ENCODE measurements at regions not wholly inside any gene's neighbourhood (a gene's known extent, or its start where the extent isn't known, plus 50 kb on each side); places are given as distances from the start of the nearest gene placed in this dataset.

DNA sequence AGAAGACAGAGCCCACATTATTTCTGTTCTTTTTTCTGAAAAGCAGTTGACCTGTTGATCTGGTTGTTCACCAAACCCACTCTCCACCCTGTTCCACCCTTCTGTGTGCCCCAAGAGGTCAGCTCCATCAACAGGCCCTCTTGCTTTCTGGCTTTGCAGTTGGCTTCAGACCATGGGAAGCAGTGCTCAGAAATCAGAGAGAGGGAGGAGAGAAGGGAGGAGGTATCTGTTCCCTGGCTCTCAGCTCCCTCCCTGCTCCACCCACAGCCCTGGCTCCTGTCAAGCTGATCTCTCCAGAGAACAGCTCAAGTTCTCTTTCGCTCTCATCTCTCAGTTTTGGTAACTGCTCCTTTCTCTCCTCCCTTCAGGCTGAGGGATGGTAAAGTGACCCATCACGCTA lies 144.2 kb upstream of the RAI14 start:
- no peak for DNase-seq

DNA sequence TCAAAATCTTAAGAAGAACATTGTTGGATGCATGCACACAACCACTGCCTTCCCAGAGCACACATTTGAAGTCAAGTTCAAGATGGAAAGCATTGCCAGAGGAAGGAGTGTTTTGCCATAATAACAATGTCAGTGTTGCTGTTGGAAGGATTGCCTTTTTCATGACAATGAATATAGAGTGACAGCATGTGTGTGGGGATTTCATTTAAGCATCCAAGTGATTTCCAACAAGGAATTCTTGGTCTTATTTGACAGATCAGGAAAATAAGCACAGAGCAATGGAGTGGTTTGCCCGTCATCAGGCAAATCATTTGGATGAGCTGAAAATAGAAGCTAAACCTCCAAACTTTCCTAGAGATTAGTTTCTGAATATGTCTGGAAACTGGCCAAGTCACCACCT lies 140.0 kb upstream of the RAI14 start:
- DNase-seq = no peak

DNA sequence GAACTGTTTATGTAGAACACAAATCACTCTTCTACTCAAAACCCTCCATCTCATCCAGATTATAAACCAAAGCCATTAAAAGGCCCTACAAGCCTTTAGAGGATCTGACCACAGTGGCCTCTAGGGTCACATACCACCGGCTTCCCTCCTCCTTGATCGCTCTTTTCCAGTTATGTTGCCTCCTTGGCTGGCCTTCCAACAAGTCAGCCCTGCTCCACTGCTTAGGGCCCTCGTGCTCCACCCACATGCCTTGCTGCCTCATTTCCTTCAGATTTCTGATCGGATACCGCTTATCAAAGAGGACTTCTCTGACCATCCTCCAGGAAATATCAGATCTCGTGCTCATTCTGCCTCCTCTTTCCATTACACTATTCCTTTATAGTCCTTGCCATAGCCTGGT lies 139.4 kb upstream of the RAI14 start:
- DNase-seq = no peak

DNA sequence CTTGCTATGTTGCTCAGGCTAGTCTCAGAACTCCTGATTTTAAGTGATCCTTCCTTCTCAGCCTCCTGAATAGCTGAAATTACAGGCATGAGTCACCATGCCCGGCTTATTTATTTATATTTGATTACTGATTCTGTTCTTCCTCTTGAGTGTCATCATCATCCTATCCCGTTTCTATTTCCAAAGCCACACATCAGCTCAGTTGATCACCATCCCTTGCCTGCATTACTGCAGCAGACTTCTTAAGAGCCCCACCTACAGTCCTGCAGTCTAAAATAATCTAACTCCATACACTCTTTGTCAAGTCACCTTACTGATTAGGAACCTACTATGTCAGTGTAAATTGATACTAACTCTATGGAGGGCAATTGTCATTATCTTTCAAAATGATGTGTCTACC lies 138.9 kb upstream of the RAI14 start:
- no peak for DNase-seq

DNA sequence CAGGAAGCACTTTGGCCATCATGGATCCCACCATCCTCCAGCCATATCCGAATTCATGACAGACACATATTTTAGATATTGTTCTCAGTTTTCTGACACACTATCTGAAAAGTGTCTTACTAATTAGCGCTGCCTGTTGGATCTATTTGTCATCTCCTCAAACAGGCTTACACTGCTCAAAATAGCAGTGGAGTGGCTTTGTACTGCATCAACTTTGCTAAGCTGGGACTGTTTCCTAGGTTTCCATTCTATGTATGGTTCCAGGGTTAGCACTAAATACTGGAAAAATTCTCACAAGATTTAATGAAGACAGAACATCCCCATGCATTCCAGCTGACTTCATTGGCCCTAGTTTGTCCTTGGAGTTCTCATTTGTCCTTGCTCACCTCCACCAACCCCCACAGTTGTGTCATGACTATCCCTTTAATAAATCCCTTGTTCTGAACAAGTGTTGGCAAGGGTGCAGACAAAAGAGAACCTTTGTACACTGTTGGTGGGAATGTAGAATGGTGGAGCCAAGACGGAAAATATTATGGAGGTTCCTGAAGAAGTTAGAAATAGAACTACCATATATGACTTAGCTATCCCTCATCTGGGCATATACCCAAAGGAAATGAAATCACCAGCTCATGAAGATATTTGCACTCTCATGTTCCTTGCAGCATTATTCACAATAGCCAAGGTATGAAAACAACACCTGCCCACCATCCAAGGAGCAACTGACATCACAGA lies 136.5 kb upstream of the RAI14 start:
- DNase-seq = no peak

DNA sequence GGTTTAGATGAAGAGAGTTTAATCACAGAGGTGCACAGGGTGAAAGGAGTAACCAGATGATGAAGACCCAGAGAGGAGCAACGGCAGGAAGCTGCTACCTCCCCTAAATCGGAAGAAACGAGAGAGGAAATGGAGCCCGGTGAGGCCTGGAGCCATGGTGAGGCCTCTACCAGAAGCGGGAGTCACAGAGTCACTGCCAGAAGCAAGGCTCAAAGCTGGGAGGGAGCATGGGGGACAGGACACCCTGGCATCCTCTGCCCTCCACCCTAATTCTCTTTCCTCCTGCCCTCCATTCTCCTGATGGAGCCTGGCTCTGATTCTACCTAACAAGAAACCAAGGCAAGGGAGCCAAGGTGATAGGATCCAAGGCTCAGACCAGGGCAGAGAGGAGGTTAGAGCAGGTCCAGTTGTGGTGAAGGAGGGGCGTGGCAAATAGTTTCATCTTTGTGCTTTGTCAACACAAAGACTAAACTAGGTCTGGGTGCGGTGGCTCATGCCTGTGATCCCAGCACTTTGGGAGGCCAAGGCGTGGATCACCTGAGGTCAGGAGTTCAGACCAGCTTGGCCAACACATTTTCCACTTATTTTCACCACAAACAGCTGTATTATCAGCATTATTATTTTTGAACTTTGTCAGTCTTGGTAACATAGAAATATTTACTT lies 134.4 kb upstream of the RAI14 start:
- DNase-seq = no peak

DNA sequence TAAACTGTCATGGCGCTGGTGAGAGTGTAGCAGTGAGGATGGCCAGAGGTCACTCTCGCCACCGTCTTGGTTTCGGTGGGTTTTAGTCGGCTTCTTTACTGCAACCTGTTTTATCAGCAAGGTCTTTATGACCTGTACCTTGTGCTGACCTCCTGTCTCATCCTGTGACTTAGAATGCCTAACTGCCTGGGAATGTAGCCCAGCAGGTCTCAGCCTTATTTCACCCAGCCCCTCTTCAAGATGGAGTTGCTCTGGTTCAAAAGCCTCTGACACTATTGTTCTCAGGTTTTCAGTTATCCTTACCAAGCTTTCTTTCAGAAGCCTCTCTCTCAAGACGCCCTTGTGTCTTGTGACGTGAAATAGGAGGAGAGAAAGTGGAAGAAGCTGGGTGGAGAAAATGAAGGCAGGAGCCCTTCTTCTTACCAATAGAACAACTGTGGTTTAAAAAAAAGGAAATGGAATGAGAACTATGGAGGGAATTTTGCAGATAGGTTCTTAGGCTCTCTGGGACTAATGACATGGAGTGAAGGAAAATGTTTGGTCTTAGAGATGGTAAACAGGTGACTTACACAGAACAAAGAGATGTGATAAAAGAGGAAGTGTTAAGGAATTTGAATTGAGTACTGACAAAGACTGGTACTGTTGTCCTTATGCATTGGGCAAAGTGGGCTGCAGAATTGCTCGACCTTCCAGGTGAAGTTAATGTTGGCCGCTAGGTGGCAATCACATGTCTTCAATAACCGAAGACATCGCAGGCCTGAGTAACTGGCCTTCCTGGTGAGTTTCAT lies 133.3 kb upstream of the RAI14 start:
- DNase-seq = peak; percentile 76 to 88

DNA sequence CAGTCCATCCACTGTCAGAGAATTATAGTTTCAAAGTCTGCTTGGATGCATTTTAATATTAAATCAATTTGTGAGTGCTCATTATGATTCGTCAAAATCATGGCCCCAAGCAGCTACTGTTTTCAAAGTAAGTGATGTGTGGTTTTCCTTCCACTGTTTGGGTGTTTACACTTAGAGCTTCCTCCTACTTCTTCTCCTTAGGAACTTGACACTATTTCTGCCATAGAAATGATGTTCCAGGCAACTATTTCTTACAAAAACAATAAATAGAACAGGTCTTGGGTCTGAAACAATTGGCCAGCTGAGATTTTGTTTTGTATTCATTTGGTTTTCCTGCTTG lies 132.8 kb upstream of the RAI14 start:
- DNase-seq = no peak

DNA sequence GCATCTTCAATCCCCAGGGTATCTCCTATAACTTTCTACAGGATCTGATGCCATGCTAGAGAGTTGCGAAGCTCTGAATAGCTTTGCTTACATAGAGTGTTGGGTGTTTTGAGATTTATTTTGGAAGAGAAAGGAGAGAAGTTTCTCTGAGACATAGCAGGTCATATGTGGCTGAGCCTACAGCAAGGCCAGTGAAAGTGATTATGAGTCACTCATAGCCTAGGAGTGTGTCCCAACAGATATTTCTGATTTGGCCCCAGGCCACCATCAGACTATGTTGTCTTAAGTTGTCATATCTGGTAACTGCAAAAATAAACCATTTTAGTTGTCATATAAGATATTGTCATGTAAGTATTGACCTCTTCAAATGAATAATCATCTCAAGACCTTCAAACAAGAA lies 132.0 kb upstream of the RAI14 start:
- no peak for DNase-seq

DNA sequence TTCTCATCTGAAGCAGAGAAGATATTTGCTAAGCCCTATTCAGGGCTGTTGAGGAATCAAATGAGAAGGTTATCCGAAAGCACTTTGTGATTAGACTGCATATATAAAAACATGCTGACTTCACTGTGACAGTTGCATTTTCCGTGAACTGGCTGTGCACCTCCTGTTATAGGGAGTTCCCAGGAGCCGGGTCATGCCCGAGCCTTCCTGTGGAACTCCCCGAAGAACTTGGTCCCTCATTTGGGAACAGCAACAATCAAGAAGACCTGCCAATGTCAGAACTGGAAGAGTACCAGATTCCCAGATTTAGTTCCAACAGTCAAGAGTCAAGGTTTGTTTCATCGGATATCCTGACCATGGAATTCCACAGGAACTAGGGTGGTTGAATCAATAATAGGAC lies 130.4 kb upstream of the RAI14 start:
- DNase-seq = no peak

DNA sequence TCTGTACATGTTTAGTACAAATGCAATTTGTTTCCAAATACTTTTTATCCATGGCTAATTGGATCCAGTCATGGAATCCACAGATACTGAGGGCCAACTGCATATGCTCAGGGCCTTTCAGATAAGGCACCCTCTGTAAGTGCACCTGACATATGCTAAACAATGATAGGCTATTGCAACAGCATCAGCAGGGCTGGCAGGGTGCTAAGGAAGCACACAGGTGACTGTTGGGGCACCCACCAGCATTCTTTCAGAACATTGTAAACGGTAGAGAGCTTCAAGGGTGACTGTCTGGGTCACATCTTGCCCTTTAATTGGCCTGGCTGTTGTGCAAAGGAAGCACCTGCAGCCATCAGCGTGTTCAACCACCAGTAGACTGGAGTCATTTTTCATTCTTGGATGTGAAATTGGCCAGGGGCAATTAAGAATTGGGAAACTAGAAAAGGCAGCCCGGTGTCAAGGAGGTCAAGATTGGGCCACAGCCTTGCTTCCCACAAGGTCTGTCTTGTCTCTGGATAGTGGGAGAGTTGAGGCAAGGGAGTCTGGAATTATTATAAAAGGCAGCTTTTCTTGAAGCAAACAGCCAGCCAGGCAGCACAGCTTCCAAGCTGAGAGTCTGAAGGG lies 129.3 kb upstream of the RAI14 start:
- DNase-seq = no peak

DNA sequence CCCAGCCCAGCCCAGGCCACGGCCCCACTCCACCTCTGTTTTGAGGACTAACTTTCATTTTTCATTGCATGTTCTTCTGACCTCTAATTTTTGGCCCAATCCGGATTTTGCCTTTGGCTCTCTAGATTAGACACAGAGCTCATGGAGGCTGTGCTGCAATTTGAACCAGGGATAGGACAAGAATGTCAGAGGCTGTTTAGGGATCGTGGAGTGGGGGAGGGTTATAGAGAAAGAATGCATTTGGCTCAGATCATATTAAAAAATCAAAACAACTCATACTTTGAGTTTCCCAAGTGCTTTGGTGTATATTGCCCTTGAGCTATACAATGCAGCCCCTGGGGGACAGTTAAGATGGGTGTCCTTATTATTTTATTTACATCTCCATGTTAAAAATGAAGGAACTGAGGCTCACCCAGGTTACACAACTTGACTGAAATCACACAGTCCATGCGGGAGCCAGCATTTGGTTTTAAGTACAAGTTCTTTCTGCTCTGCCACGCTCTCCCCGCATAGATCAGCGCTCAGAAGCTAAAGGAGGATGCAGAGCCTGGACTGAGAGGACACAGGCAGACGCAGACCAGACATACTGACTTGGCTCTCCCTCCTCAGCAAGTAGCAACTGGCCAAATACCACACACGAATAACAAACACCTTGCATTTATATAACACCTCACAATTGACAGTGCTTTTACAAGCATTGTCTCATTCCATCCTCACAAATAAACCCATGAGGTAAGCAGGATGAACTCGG lies 126.4 kb upstream of the RAI14 start:
- DNase-seq = no peak

DNA sequence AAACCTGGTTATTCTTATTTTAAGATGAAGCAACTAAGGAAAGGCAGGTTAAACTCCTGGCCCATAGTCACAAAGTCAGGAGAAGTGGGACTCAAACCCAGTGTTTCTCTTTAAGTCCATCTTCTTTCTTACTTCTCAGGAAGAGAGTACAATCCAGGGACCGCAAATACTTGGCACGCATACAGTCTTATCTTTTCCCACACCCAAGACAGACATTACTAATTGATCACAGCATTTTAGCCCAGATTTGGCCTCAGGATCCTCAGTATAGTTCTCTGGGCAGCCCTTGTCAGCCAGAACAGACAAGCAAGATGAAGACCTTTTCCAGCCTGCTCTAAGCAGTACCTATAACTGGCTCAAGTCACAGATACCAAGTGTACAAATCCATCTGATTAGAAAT lies 125.5 kb upstream of the RAI14 start:
- DNase-seq = no peak

DNA sequence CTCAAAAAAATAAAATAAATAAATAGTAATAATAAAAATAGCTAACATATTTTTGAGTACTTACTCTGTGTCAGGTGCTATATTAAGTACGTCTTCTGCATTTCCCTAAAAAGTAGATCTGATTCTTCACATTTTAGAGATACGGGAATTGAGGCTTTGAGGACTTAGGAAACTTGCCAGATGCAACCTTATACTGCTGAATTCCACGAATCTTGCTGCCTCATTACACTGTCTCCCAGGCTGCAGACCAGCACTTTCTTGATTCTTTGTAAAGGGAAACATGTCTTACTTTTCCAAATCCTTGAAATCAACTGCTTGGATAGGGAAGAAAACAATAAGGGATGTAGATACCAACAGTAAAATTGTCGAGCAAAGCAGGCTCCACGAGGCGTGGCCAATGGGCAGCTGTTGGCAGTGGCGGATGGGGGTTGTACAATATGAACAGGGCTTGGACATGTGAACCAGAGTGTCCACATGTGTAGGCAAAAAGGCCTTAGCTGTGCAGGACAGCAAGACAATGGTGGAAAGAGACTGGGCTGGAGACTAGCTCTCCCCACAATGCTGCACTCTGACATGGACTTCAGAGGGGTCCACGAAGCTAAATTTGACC lies 124.3 kb upstream of the RAI14 start:
- no peak for DNase-seq

DNA sequence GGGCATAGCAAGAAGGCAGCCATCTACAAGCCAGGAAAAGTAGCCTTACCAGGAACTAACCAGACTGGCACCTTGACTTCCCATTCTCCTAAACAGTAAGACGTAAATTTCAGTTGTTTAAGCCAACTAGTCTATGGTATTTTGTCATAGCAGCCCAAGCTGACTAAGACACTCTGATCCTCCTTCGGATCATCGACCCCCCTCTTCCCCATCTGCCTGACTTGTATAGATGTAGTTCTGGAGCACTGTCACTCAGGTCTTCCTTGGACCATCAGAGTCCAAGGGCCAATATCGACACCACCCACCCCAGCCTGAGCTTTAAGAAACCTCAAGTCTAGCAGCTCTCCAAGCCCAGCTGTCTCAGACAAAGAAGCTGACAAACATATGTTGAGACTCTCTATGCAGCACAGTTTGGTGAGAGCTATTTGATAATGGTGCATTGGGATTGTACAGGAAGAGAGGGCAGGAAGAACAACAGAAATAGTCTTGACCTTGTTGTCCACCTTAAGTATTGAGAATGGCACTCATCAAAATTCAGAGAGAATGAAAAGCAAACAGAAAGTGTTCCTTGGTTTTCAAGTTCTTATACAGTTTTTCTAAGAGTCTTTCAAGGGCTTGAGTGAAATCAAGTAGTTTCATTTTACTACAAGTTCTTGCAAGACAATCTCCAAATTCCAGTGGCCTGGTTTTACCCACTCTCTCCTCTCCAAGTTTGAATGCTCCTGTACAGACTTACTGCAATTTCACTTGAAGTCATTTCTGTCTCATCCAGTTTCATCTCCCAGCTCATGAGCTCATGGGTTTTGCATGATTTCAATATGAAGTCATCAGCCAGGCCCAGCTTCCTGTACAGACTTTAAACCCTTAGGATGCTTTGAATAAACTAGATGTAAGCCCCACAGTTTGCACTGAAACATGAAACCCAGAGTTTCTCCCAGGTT lies 122.3 kb upstream of the RAI14 start:
- DNase-seq = no peak

DNA sequence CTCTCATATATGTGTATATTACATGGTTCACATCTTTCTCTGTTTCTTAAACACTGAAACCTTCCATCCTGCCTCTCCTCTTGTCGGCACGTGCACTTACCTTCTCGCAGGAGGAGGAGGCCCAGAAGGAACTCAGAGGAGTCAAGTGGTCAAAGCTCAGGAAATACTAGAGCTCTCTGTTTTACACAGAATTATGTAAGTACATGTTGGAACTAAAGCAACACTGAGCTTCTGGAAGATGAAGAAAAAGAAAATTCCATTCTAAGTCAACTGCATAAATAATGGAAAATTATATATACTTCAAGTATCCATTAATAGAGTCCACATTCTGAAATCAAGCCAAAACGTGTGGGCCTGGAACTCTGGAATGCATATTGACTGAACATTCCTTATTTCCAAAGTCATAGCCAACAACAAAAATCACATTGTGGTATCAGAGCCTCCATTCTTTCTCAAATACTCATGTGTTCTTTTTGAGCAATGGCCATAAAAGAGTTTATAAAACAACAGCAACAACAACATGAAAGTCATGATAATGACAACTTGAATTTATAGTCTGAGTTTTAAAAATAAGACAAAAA lies 121.5 kb upstream of the RAI14 start:
- DNase-seq = no peak

DNA sequence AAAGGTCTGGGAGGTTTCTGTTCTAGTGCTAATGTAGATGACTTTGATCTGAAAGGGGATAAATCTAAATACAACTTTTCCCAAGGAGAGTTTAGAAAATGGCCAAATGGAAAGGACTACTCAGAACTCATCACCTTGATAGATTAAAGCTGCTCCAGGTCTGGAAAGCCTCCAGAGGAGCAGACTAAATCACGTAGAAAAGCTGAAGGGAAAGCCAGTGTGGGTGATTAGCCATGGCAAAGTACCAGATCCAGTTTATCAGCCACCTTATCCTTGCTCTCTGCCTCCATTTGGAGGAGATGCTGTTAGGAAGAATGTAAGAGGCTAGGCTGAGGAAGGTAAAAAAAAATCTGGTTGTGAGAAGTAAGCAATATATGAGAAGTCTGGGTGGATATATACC lies 120.7 kb upstream of the RAI14 start:
- no peak for DNase-seq

DNA sequence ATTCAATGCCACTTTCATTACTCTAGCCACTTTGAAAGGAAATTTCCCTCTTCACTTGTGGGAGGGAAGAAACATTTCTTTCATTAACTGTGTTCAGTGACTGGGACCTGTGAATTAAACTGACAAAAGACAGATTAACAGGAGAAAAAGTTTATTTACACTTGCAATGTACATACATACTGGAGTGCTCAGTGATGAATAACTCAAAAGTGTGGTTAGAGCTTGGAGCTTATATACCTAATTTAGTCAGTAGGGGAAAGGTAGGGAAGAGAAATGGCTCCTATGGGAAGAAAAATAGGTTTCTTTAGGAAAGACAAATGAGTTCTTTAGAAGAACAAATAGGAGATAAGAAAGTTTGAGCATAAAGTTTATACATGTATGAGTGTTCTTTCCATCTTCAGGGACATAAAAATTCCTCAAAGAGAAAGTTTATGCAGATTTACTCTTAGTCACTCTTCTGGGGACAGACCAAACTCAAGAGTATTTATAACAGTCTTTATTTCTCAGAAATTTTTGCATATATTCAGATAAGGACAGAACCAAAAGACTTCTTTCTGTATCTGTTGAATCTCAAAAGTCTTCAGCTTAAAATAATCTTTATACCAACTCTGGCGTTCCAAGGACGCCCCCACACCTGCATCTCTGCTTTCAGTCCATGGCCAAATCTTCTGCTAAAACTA lies 120.0 kb upstream of the RAI14 start:
- no peak for DNase-seq

DNA sequence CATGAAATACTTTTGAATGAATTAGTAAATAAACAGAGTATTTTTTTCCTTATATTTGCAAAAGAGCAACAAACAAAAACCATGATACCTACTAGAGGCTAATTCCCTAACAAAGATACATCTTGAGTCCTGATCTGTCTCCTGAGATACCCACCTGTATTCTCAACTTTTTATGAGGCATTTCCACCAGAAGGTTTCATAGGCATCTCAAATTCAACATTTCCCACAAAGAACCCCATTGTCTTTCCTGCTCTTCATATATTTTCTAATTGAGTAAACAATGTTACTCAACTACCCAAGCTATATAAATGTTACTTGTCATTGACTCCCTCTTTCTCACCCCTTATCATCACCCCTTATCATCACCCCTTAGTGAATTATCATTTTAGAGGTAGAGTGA lies 119.4 kb upstream of the RAI14 start:
- DNase-seq = no peak

DNA sequence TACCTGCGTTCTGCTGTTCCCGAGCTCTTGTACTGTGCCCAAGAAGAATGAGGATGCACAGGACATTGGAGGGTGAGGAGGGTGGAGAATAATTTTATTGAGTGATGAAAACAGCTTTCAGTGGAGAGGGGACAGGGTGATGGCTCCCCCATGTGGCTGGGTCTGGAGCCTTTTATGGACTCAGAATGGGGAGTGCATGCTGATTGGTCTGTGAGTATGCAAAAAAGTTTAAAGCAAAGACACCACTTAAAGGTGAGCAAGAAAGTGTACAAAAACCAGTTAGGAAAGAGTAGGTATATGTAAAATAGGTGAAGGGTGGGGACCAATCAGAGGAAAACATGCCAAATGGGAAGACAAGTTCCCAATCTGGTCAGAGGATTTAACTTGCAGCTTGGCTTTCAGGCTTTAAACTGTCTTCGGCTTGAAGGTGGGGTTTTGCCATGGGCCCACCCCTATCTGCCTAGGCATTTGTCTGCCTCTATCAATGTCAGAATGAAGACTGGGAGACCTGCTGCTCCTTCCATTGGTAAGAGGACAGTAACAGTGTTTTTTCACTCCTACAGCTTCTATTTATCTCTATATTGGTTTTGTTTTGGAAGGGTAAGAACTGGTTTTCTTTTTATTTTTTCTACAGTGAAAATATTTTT lies 118.0 kb upstream of the RAI14 start:
- DNase-seq = no peak

Measured in NCI-H446 (cell line).